ENCODE measurements at regions not wholly inside any gene's neighbourhood (a gene's known extent, or its start where the extent isn't known, plus 50 kb on each side); places are given as distances from the start of the nearest gene placed in this dataset.
"Not testable (repeated sequence)": the region's sequence is repeated elsewhere in the genome, so short reads cannot be mapped to it uniquely, and the experiment has no call there.

- Histone ChIP-seq H3K27ac (ENCODE audit: low read length) (no peak overlapping the region), H3K4me1 (ENCODE audit: control insufficient read depth in 1 of 2, extremely low read depth in 1 of 2, insufficient read depth in 2 of 2, low read length in 2 of 2) (peaks cover 0 to 6% of the 10 kb centered on the region in 2 experiments), H3K9me3 (no peaks in the 10 kb centered on the region), H3K27me3 (replicated peaks in 1 of 2; ENCODE audit: control insufficient read depth in 2 of 2, extremely low read depth in 1 of 2, insufficient read depth in 2 of 2, low read length in 1 of 2) (peaks cover 0 to 11% of the 10 kb centered on the region in 2 experiments), H3K4me3 (ENCODE audit: control insufficient read depth in 1 of 2, extremely low read depth in 1 of 2, low read length in 1 of 2) (no peak overlapping the region), H3K36me3 (ENCODE audit: control insufficient read depth in 2 of 2, extremely low read depth in 1 of 2, insufficient read depth in 1 of 2, low read length in 1 of 2) (no peaks in the 10 kb centered on the region)
- ATAC-seq (replicated peaks in 1 of 4) (no peak), DNase-seq (no peak)
- 94% methylated on average over 2 of the region's 2 CpGs for WGBS (ENCODE audit: insufficient coverage)
- H3K27ac Mint-ChIP-seq = no peak overlapping the region
- H3K4me1 Mint-ChIP-seq = peaks cover 0 to 8% (median 6%) of the 10 kb centered on the region in 3 donors
- H3K4me3 Mint-ChIP-seq = no peak overlapping the region
- POLR2A ChIA-PET = no interaction called here
- CTCF ChIA-PET = interaction anchor here in 1 of 2 donors (0.6 kb wide), 1 partner anchor 605 kb away, joined by 5 read pairs; no protein-coding TSS in a partner anchor
- peaks cover 1 to 2% (median 1%) of the 10 kb centered on the region in 3 donors for H3K9me3 Mint-ChIP-seq
- peaks cover 23 to 31% of the 10 kb centered on the region in 2 donors for H3K27me3 Mint-ChIP-seq
- no peaks in the 10 kb centered on the region for H3K36me3 Mint-ChIP-seq
Observed at GRCh38 chr12:46982629-46983392, 96.6 kb upstream of the PCED1B start.

- DNase-seq (no peak), ATAC-seq (replicated peaks in 1 of 4) (peak in 2 of 4 experiments; percentile 31 to 56)
- Histone ChIP-seq H3K9me3 (no peaks in the 10 kb centered on the region), H3K36me3 (ENCODE audit: control insufficient read depth in 2 of 2, extremely low read depth in 1 of 2, insufficient read depth in 1 of 2, low read length in 1 of 2) (no peaks in the 10 kb centered on the region), H3K27me3 (replicated peaks in 1 of 2; ENCODE audit: control insufficient read depth in 2 of 2, extremely low read depth in 1 of 2, insufficient read depth in 2 of 2, low read length in 1 of 2) (peaks cover 0 to 11% of the 10 kb centered on the region in 2 experiments), H3K27ac (ENCODE audit: low read length) (no peak overlapping the region), H3K4me3 (ENCODE audit: control insufficient read depth in 1 of 2, extremely low read depth in 1 of 2, low read length in 1 of 2) (no peak overlapping the region), H3K4me1 (ENCODE audit: control insufficient read depth in 1 of 2, extremely low read depth in 1 of 2, insufficient read depth in 2 of 2, low read length in 2 of 2) (peaks cover 0 to 6% of the 10 kb centered on the region in 2 experiments)
- 42% methylated on average over 1 of the region's 2 CpGs for WGBS (ENCODE audit: insufficient coverage)
- H3K36me3 Mint-ChIP-seq = no peaks in the 10 kb centered on the region
- ChIA-PET CTCF (interaction anchor here (0.5 to 1.4 kb wide), 3 partner anchors 17 to 858 kb away, joined by 3 to 10 read pairs (median 3); no protein-coding TSS in a partner anchor), POLR2A (no interaction called here)
- H3K4me3 Mint-ChIP-seq = no peak overlapping the region
- no peak overlapping the region for H3K27ac Mint-ChIP-seq
- peaks cover 26 to 32% of the 10 kb centered on the region in 2 donors for H3K27me3 Mint-ChIP-seq
- H3K9me3 Mint-ChIP-seq = peaks cover 3 to 5% (median 4%) of the 10 kb centered on the region in 3 donors
- peaks cover 0 to 8% (median 6%) of the 10 kb centered on the region in 3 donors for H3K4me1 Mint-ChIP-seq
Observed at GRCh38 chr12:46983393-46983793, 96.0 kb upstream of the PCED1B start.

- H3K4me1 Mint-ChIP-seq = peaks cover 0 to 8% (median 6%) of the 10 kb centered on the region in 3 donors
- Histone ChIP-seq H3K9me3 (no peaks in the 10 kb centered on the region), H3K36me3 (ENCODE audit: control insufficient read depth in 2 of 2, extremely low read depth in 1 of 2, insufficient read depth in 1 of 2, low read length in 1 of 2) (no peaks in the 10 kb centered on the region), H3K27me3 (replicated peaks in 1 of 2; ENCODE audit: control insufficient read depth in 2 of 2, extremely low read depth in 1 of 2, insufficient read depth in 2 of 2, low read length in 1 of 2) (peaks cover 0 to 11% of the 10 kb centered on the region in 2 experiments), H3K4me1 (ENCODE audit: control insufficient read depth in 1 of 2, extremely low read depth in 1 of 2, insufficient read depth in 2 of 2, low read length in 2 of 2) (peaks cover 0 to 6% of the 10 kb centered on the region in 2 experiments), H3K4me3 (ENCODE audit: control insufficient read depth in 1 of 2, extremely low read depth in 1 of 2, low read length in 1 of 2) (no peak overlapping the region), H3K27ac (ENCODE audit: low read length) (no peak overlapping the region)
- DNase-seq = peak in 25 of 35 experiments; percentile 3 to 59 (median 18)
- peaks cover 3 to 5% (median 4%) of the 10 kb centered on the region in 3 donors for H3K9me3 Mint-ChIP-seq
- peaks cover 3% of the 10 kb centered on the region for H3K36me3 Mint-ChIP-seq
- CTCF ChIA-PET = interaction anchor here (0.5 to 1.4 kb wide), 4 partner anchors 18 to 859 kb away, joined by 3 to 10 read pairs (median 3); no protein-coding TSS in a partner anchor
- H3K27me3 Mint-ChIP-seq = peaks cover 24 to 32% of the 10 kb centered on the region in 2 donors
- POLR2A ChIA-PET = no interaction called here
- 0% methylated on average over 1 of the region's 7 CpGs for WGBS (ENCODE audit: insufficient coverage)
- ATAC-seq (replicated peaks in 1 of 4) = peak; percentile 52 to 71 (median 63)
- no peak overlapping the region for H3K27ac Mint-ChIP-seq
- H3K4me3 Mint-ChIP-seq = no peak overlapping the region
Observed at GRCh38 chr12:46983959-46984841, 95.2 kb upstream of the PCED1B start.

GRCh38 chr12:46985816-46986215 lies 93.6 kb upstream of the PCED1B start:
- ATAC-seq (replicated peaks in 1 of 4) (no peak), DNase-seq (no peak)
- peaks cover 24 to 39% of the 10 kb centered on the region in 2 donors for H3K27me3 Mint-ChIP-seq
- H3K4me1 Mint-ChIP-seq = peaks cover 0 to 8% (median 6%) of the 10 kb centered on the region in 3 donors
- Histone ChIP-seq H3K4me1 (ENCODE audit: control insufficient read depth in 1 of 2, extremely low read depth in 1 of 2, insufficient read depth in 2 of 2, low read length in 2 of 2) (peaks cover 0 to 6% of the 10 kb centered on the region in 2 experiments), H3K27ac (ENCODE audit: low read length) (no peak overlapping the region), H3K4me3 (ENCODE audit: control insufficient read depth in 1 of 2, extremely low read depth in 1 of 2, low read length in 1 of 2) (no peak overlapping the region), H3K36me3 (ENCODE audit: control insufficient read depth in 2 of 2, extremely low read depth in 1 of 2, insufficient read depth in 1 of 2, low read length in 1 of 2) (no peaks in the 10 kb centered on the region), H3K27me3 (replicated peaks in 1 of 2; ENCODE audit: control insufficient read depth in 2 of 2, extremely low read depth in 1 of 2, insufficient read depth in 2 of 2, low read length in 1 of 2) (peaks cover 0 to 11% of the 10 kb centered on the region in 2 experiments), H3K9me3 (no peaks in the 10 kb centered on the region)
- H3K36me3 Mint-ChIP-seq = peaks cover 12% of the 10 kb centered on the region
- no peak overlapping the region for H3K4me3 Mint-ChIP-seq
- peaks cover 6 to 15% (median 11%) of the 10 kb centered on the region in 3 donors for H3K9me3 Mint-ChIP-seq
- ChIA-PET CTCF (interaction anchor here (0.7 to 1.1 kb wide), 4 partner anchors 23 to 1013 kb away, joined by 3 to 4 read pairs (median 4); no protein-coding TSS in a partner anchor), POLR2A (no interaction called here)
- no peak overlapping the region for H3K27ac Mint-ChIP-seq

GRCh38 chr12:46988122-46988521 lies 91.3 kb upstream of the PCED1B start:
- CTCF ChIA-PET; H3K9me3 ChIP-seq; ATAC-seq (replicated peaks in 1 of 4); DNase-seq; H3K27ac ChIP-seq (ENCODE audit: low read length); H3K27me3 ChIP-seq (replicated peaks in 1 of 2; ENCODE audit: control insufficient read depth in 2 of 2, extremely low read depth in 1 of 2, insufficient read depth in 2 of 2, low read length in 1 of 2); H3K4me3 ChIP-seq (ENCODE audit: control insufficient read depth in 1 of 2, extremely low read depth in 1 of 2, low read length in 1 of 2); H3K27ac Mint-ChIP-seq; H3K4me1 ChIP-seq (ENCODE audit: control insufficient read depth in 1 of 2, extremely low read depth in 1 of 2, insufficient read depth in 2 of 2, low read length in 2 of 2); H3K4me3 Mint-ChIP-seq; H3K4me1 Mint-ChIP-seq; POLR2A ChIA-PET; H3K36me3 ChIP-seq (ENCODE audit: control insufficient read depth in 2 of 2, extremely low read depth in 1 of 2, insufficient read depth in 1 of 2, low read length in 1 of 2): not testable (repeated sequence)
- WGBS (ENCODE audit: insufficient coverage) = no CpG with 5 or more reads among the region's 1 CpG
- H3K27me3 Mint-ChIP-seq = peaks cover 24 to 31% of the 10 kb centered on the region in 2 donors
- peaks cover 12% of the 10 kb centered on the region for H3K36me3 Mint-ChIP-seq
- peaks cover 8 to 17% (median 14%) of the 10 kb centered on the region in 3 donors for H3K9me3 Mint-ChIP-seq

- Mint-ChIP-seq H3K27me3 (peaks cover 17 to 25% of the 10 kb centered on the region in 2 donors), H3K9me3 (peaks cover 8 to 17% (median 14%) of the 10 kb centered on the region in 3 donors), H3K4me3 (no peak overlapping the region), H3K27ac (no peak overlapping the region), H3K4me1 (no peaks in the 10 kb centered on the region), H3K36me3 (peaks cover 12% of the 10 kb centered on the region)
- WGBS (ENCODE audit: insufficient coverage) = no CpG with 5 or more reads among the region's 1 CpG
- ChIA-PET CTCF (no interaction called here), POLR2A (interaction anchor here in 1 of 2 donors (0.7 kb wide), 1 partner anchor 633 kb away, joined by 3 read pairs; no protein-coding TSS in a partner anchor)
- H3K9me3 ChIP-seq = no peaks in the 10 kb centered on the region
- H3K27ac ChIP-seq (ENCODE audit: low read length) = no peak overlapping the region
- ATAC-seq (replicated peaks in 1 of 4) (no peak), DNase-seq (no peak)
- no peaks in the 10 kb centered on the region for H3K4me1 ChIP-seq (ENCODE audit: control insufficient read depth in 1 of 2, extremely low read depth in 1 of 2, insufficient read depth in 2 of 2, low read length in 2 of 2)
- H3K36me3 ChIP-seq (ENCODE audit: control insufficient read depth in 2 of 2, extremely low read depth in 1 of 2, insufficient read depth in 1 of 2, low read length in 1 of 2) = no peaks in the 10 kb centered on the region
- no peaks in the 10 kb centered on the region for H3K27me3 ChIP-seq (replicated peaks in 1 of 2; ENCODE audit: control insufficient read depth in 2 of 2, extremely low read depth in 1 of 2, insufficient read depth in 2 of 2, low read length in 1 of 2)
- no peak overlapping the region for H3K4me3 ChIP-seq (ENCODE audit: control insufficient read depth in 1 of 2, extremely low read depth in 1 of 2, low read length in 1 of 2)
Observed at GRCh38 chr12:46990211-46990610, 89.2 kb upstream of the PCED1B start.

All from T-cell (primary cell).